GM18502 (cell line): ENCODE measurements at regions not wholly inside any gene's neighbourhood (a gene's known extent, or its start where the extent isn't known, plus 50 kb on each side); places are given as distances from the start of the nearest gene placed in this dataset.

Source experiments
- ATAC-seq: cut with Tn5 transposase; IDR thresholded peaks from one replicate; pipeline ENCODE4 v1.9.1; 2021; ENCODE audit warnings: mild to moderate bottlenecking; ENCODE audit not compliant: unreplicated experiment, poor library complexity

DNA sequence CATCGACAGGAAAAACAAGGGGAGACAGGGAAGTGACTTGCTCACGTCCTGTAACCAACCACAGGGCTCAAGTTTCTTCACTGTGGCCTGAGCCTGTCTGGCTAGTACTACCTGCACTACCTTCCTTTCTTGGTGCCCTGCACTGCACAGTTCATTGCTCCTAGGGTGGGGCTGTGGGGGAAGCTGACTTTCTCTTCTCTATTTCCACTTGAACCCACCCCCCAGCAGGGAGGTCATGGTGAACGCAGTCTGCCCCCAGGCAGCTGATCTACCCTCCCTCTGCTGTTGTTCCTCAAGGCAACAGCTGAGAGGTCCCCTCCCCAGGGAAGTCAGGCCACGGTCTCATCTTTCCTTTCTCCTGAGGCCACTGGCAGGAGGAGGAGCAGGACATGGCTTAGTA is 532.1 kb downstream of the SOX11 start:
- peak; percentile 89 for ATAC-seq

DNA sequence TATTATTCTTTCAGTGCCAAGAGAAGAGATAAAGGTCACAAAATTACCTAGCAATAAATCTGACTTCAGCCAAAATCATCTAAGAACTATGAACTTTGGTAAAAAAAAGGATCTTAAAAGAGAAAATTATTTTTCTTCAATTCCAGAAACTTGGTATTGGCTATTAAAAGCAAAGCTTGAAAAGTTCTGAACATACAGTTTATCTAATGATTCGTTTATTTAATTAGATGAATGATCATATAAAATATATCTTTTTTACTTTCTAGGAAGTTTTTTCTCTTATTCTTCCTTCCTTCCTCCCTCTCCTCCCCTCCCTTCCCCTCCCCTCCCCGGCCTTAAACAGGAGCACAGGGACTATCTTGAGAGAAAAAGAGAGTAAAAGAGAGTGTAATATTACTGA is 536.1 kb downstream of the SOX11 start:
- no peak for ATAC-seq

DNA sequence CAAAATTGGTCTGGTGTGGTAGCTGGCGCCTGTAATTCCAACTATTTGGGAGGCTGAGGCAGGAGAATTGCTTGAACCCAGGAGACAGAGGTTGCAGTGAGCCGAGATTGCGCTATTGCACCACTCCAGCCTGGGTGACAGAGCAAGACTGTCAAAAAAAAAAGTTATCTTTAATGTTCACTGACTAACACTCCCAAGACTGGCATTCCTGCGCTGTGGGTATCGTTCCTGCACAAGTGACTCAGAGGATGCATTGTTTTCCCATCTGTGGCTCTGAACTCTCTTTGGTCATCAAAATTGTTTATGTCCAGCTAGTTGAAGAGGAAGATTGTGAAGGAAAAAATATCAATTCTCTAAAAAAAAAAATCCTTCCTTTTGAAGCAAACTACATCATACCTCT is 539.0 kb downstream of the SOX11 start:
- no peak for ATAC-seq

DNA sequence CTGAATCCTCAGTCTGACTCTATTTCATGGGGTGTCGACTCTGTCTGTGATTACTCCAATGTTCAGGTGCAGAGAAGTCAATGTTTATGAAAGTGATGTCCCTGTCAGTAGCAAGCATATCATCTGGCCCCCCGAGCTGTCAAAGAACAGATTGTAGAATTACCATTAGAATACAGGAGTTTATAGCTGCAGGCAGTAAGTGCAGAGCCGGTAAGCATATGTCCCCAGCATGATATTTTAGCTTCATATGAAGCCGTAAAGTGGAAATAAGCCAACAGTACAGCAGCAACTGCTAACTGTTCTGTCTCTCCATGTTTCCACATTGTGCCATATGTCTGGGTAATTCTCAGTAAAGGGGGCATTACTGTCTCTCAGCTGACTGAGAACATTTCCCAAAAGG is 541.8 kb downstream of the SOX11 start:
- ATAC-seq = no peak

DNA sequence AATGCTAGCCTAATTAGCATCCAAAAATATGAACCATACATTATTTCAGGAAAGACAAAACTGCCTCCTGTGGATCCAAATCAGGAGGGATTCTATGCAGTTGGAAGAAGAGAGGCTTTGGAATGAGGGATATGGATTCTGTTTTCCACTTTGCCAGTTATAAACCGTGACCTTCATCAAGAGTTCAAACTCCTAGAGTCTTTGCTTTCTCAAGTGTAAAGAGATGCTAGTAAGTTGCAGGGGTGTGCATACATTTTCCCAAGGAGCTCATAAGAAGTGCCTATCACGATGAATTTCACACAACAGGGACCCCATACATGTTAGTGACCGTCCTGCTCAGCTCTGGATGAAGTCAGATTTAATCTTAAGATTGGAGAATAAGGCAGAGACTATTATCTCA is 542.5 kb downstream of the SOX11 start:
- no peak for ATAC-seq

DNA sequence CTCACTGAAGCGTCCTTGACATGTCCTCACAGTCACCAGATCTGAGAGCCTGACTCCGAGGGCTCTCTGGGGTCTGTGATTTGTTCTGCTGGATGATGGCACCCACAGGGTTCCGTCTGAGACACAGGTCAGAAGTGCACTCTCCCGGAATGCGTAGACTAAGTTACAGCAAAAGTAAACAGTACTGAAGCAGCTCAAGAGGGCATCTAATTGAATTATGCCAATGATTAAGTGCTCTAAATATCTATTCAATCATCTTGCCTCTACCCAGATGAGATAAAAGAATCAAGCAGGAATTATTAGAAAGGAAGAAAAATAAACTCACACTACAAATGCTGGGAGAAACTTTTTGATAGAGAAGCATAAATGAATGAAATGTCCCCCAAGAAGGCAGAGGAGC is 544.1 kb downstream of the SOX11 start:
- ATAC-seq = no peak

DNA sequence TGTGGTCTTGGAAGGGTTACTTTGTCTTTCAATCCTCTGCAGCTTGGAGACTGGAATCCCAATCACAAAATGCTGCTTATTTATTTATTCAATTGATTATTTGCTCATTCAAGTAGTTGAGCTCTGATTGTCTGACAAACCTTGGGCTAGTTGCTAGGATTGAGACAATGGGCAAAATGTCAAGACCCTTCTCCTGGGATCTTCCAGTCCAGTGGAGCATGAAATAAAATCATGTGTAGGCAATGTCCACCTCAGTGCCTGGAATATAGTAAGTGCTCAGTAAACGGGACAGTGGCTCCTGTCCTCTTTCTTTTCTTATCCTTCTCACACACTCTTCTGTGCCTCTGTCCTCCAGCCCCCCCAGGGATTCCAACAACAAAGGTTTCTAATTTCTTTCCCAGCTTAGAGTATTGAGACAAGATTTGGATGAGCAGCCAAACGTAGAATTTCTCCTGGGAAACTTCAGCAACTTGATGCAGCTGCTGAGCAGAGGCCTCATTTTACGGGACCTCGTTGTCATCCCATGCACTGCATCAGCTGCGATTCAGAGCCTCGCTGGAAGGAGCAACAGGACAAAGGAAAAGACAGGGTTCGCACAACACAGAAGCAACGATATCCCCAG is 545.0 kb downstream of the SOX11 start:
- no peak for ATAC-seq

DNA sequence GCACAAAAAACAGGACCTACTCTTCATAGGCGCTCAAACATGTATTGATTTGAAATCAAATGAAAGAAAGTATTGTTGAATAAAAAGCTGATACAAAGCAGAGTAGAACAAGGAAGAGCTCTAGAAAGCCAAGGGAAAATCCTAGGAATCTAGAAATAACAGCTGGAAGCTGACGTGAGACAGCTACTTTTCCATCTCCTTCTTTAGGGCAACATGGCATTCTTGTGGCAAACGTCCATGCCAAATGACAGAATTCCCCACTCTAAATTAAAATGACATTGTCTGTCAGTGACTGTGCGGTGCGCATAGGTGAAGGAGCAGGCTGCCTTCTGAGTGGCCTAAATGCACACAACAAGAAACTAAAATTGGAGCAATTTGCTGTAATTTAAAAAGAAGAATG is 557.4 kb downstream of the SOX11 start:
- ATAC-seq = no peak

DNA sequence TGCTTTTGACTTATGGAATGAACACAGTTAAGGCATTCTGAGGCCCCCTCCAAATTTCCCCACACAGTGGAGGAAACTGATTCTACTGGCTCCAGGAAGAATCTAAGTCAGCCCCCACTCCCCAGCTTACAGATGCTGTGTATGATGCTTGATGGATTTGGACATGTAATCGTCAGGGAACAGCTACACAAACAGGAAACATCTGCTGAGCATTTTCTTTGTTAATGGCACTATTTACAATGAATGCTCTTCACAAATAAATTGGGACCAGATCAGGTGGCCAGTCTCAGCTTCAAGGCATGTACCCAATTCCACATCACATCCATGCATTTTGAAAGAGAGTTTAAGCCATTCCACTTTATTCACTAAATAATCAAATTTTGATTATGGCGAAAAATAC is 562.3 kb downstream of the SOX11 start:
- ATAC-seq = no peak

DNA sequence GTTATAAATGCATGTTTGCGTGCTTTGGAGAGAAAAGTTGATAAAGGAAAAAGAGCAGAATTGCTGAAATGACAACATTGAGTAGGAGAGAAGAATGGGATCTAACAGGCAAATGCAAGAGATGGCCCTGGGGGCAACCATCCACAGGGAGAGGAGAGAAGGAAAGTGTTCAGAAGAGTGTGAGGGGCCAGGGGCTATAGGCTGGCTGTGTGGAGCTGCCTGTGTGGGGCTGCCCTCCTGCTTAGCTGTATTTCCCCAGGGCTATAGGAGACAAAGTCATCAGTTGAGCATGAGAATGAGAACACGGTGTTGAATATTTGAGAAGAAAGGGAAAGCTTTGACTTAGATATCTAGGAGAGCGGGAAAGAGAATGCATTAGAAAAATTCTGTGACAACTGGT is 572.0 kb downstream of the SOX11 start:
- no peak for ATAC-seq

DNA sequence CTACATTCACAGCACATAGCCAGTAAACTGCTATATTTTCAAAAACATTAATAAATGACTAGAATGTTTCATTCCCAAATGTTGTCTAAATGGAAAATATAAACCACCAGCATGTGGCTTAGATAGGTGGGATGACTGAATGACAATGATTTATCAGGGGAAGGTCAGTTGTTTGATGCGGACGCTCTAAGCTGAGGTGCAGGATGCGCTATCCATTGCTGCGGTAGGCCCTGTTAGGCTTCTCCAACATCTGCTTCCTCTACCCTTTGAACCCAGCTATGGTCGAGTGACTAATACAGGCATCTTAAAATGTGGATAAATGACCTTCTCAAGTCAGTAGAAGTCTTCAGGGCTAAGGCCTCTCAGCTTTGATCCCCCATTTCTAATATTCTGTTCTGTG is 584.2 kb downstream of the CMPK2 start:
- ATAC-seq = no peak

DNA sequence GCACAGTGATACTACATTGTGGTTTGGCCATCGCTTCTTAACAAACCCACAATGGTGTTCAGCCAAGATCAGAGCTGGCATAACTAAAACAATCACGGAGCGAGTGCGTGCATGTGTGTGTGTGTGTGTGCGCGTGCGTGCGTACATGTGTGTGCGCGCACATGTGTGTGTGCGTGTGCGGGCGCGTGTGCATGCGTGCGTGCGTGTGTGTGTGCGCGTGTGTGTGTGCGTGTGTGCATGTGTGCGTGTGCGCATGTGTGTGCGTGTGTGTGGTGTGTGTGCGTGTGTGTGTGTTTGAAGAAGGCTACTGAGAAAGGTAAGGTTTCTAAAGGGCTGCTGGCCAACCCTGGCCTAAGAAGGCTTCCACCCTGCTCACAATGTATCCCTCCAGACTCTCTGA is 582.4 kb downstream of the CMPK2 start:
- ATAC-seq = no peak

DNA sequence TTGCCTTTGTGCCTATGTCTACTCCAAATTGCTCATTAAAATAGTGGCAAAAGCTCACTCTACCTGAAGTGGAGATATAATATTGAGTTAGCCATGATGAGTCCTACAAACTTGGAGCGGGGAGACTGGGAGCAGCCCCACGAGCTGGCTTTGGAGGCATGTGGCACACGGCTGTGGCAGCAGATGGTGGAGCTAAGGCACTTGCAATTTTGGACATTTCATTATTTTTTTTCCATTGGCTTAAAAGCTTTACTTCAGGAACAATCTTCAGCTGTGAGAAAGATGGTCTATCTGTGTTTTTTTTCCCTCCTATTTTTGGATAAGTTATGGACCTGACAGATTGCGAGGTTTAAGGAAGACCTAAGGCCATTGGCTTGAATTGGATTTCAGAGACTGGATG is 578.3 kb downstream of the CMPK2 start:
- no peak for ATAC-seq

DNA sequence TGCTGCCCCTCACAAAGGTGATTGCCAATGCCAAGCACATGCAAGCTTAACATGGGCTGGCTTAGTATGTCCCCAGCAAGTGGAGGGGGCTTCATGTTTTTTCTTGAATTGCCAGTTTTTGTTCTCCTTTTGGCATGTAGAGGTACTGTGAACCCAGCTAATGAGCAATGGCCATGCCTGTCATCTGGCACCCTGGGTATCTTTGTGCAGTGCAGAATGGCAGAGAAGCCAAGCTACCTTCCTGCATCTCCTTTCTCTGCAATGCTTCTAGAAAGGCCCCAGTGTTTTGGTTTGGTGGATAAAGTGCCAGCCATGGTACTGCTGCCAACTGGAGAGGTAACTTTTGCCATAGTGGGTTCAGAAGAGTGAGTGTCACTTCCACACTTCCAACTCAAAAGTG is 576.9 kb downstream of the CMPK2 start:
- ATAC-seq = no peak

DNA sequence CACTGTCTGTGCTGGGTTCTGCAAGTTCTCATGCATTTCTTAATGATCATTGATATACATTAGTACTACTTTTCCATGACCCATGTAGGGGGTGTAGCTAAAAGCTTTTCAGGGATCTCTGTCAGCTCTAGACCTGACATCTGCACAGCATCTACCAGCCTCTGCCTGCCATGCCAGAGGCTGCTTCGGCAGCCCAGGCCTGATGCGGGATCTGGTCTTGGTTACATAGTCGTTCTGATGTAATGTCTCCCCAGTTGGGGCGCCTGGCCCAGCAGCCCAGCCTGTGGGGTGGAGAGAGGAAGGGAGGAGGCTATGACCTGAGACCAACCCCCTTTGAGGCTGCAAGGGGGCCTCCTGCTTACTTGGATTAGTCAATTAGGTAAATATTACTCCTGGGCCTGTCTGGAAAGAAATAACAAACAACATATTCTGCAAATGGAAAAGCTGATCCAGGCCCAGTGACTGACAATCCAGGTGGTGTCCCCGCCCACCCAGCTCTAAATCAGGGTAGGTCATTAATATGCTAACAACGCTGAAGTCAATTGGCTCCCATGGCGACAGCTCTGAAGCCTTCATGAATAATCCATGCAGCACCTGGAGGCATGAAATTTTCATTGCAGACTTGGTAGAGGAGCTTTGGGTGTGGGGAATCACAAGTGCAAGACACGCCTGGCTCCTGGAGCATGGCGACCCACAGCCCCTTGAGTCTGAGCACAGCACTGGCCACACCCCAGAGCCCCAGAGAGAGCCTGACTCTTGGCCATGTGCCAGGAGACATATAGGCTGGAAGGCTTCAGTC is 575.3 kb downstream of the CMPK2 start:
- ATAC-seq = no peak

DNA sequence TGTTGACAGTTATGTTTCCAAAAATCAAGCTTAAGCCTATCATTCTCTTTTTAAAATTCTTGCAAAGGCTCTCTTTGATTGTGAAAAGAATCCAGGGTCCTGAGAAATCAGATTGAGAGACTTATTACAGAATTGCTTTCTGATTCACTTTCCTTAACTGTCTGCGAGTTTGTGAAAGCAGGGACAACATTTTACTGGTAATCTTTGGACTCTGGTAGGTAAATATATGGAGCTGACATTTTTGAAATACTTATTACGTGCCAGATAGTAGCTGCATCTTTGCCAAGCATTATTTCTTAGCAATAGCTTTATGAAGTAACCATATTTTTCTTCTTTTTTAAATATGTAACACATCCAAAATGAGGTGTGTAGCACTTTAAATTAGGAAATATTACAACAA is 570.9 kb downstream of the CMPK2 start:
- no peak for ATAC-seq

DNA sequence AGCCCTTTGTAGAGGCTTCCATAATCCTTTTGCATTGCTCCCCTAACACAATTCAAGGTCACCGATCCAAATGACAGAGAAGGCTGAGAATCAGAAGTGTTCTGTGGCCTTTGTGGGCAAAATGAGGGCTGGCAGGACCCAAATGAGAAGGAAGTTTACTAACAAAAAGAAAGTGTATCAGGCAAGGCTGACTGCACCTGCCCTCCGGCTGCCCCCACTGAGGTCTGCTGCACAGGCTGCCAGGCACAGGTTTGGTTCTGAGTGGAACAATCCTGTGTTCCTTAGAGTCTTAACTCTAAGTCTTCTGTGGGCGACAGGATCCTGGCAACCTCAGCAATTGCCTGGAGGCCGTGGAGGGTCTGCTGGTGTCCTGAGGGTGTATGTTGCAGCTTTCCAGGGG is 568.5 kb downstream of the CMPK2 start:
- peak; percentile 69 for ATAC-seq

DNA sequence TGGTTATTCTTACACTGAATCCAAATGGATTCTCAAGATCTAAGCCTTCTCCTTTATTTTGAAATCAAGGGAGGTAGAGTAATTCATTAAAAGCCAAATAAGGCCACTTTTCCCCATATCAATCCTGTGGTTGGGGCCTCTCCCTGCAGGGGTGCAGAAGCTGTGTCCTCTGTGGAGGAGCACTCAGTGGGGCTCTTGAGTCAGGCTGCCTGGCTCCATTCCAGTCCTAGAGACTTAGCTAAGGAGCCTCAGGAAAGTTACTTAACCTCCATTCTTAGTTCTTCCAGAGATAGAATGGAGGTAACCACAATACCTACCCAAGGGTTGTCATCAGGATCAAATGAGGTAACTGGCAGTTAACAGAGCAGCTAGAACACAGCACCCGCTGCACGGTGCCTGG is 564.3 kb downstream of the CMPK2 start:
- ATAC-seq = no peak

DNA sequence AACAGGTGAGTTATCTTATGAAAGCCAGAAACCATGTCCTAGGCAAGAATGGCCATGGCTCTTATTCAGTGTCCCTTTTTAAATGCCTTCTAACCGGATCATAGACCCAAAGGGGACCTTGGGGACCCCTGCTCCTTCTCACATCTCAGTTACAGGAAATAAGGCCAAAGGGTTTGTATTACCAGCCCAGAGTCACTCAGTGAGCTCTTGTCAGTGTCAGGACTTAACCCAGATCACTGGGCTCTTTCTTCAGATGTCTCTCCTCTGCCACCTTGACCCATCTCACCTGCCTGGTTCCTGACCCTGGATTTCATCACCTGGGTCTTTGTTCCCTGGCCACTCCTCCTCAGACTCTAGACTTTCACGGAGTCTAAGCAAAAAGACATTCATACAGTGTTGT is 556.7 kb downstream of the CMPK2 start:
- ATAC-seq = peak; percentile 15

DNA sequence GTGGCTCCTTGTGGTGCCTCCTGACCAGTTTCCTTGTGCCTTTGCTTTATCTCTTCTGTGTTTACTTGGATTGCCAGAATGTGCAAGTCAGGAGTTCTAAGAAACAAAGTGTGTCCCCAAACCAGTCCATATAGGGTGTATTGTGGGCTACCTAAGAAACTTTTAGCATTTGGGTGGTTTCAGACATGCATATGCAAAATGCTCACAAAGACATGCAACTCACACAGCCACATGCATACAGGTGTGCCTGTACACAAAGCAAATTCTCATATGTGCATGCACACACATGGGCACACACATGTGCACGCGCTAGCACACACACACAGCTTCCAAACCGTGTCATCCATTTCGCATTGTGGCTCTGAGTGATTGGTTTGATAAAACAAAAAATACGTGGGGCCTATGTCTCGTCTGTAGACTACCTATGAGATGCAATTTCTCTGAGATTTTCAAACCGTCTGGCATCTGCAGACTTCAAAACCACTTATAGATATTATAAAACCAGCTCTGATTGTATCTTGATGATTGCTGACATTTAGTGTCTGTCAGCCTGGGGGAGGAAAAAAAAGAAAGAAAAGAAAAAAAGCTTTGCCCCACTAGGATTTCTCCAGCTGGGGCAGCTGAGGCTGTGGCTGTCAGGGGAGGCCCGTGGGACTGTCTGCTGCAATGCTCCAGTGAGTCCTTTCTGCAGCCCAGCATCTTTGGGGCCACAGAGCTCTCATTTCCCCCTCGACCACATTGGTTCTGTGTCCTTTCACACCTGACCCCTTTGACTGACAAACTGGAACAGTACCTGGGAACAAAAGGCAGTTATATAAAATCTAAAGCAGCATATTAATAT is 556.1 kb downstream of the CMPK2 start:
- ATAC-seq = peak; percentile 85
